ENCODE measurements at regions not wholly inside any gene's neighbourhood (a gene's known extent, or its start where the extent isn't known, plus 50 kb on each side); places are given as distances from the start of the nearest gene placed in this dataset.

- DNase-seq = no peak
- WGBS = 98% methylated on average over 2 of the region's 3 CpGs
- H2BK120ac ChIP-seq (ENCODE audit: low read depth, low read length) = no peak overlapping the region
- no peak overlapping the region for H3K4ac ChIP-seq (ENCODE audit: low read depth in 1 of 2, low read length in 2 of 2)
- no peak overlapping the region for H3K27ac ChIP-seq (ENCODE audit: low read length, poor library complexity, severe bottlenecking)
- no peak overlapping the region for H2AFZ ChIP-seq (ENCODE audit: low read depth, low read length)
- H3K14ac ChIP-seq (ENCODE audit: low read length in 2 of 2) = no peak overlapping the region
- no peak overlapping the region for H2BK5ac ChIP-seq (ENCODE audit: low read depth, low read length, poor library complexity, severe bottlenecking)
- H4K91ac ChIP-seq (ENCODE audit: low read length) = no peak overlapping the region
- H2AK5ac ChIP-seq (ENCODE audit: low read length, severe bottlenecking) = no peak overlapping the region
- no peak overlapping the region for H2BK15ac ChIP-seq (ENCODE audit: low read depth, poor library complexity, severe bottlenecking)
- H3K9me3 ChIP-seq (ENCODE audit: control insufficient read depth, low read length) = no peaks in the 10 kb centered on the region
- no peaks in the 10 kb centered on the region for H3K79me1 ChIP-seq (replicated peaks; ENCODE audit: low read length, poor library complexity, severe bottlenecking)
- no peak overlapping the region for H3K18ac ChIP-seq (ENCODE audit: low read depth in 1 of 2, low read length in 2 of 2)
- no peaks in the 10 kb centered on the region for H3K4me1 ChIP-seq (ENCODE audit: control insufficient read depth, insufficient read depth, low read depth, low read length)
- H3K23ac ChIP-seq (ENCODE audit: low read length in 2 of 2) = no peak overlapping the region
- H3K9ac ChIP-seq (ENCODE audit: low read length) = no peak overlapping the region
- no peaks in the 10 kb centered on the region for H3K27me3 ChIP-seq (ENCODE audit: control insufficient read depth in 1 of 2, insufficient read depth in 1 of 2, low read length in 2 of 2)
- no peak overlapping the region for H4K8ac ChIP-seq (ENCODE audit: low read length)
- H3K4me3 ChIP-seq (ENCODE audit: insufficient read depth in 1 of 2, low read depth in 1 of 2, low read length in 2 of 2) = no peak overlapping the region
- no peaks in the 10 kb centered on the region for H3K36me3 ChIP-seq (ENCODE audit: control insufficient read depth in 1 of 2, insufficient read depth in 2 of 2, low read depth in 1 of 2, low read length in 2 of 2)
- no peak overlapping the region for H3K4me2 ChIP-seq (ENCODE audit: low read length, poor library complexity, severe bottlenecking)
- no peak overlapping the region for H2BK12ac ChIP-seq (ENCODE audit: low read length in 2 of 2)
Measured at GRCh38 chr3:194844046-194844445, 158.4 kb downstream of the FAM43A start.

GRCh38 chr3:194849166-194849875, 163.6 kb downstream of the FAM43A start:
- H2BK5ac ChIP-seq (ENCODE audit: low read depth, low read length, poor library complexity, severe bottlenecking) = no peak overlapping the region
- no peak overlapping the region for H3K14ac ChIP-seq (ENCODE audit: low read length in 2 of 2)
- peaks cover 0 to 2% of the 10 kb centered on the region in 2 experiments for H3K36me3 ChIP-seq (ENCODE audit: control insufficient read depth in 1 of 2, insufficient read depth in 2 of 2, low read depth in 1 of 2, low read length in 2 of 2)
- H3K23ac ChIP-seq (ENCODE audit: low read length in 2 of 2) = no peak overlapping the region
- DNase-seq = no peak
- no peak overlapping the region for H3K4me3 ChIP-seq (ENCODE audit: insufficient read depth in 1 of 2, low read depth in 1 of 2, low read length in 2 of 2)
- H3K4me1 ChIP-seq (ENCODE audit: control insufficient read depth, insufficient read depth, low read depth, low read length) = no peaks in the 10 kb centered on the region
- H2BK15ac ChIP-seq (ENCODE audit: low read depth, poor library complexity, severe bottlenecking) = no peak overlapping the region
- H2BK120ac ChIP-seq (ENCODE audit: low read depth, low read length) = no peak overlapping the region
- H4K8ac ChIP-seq (ENCODE audit: low read length) = no peak overlapping the region
- WGBS = 80% methylated on average over 5 of the region's 6 CpGs
- no peak overlapping the region for H4K91ac ChIP-seq (ENCODE audit: low read length)
- H2BK12ac ChIP-seq (ENCODE audit: low read length in 2 of 2) = no peak overlapping the region
- no peak overlapping the region for H3K18ac ChIP-seq (ENCODE audit: low read depth in 1 of 2, low read length in 2 of 2)
- H3K9ac ChIP-seq (ENCODE audit: low read length) = no peak overlapping the region
- no peaks in the 10 kb centered on the region for H3K79me1 ChIP-seq (replicated peaks; ENCODE audit: low read length, poor library complexity, severe bottlenecking)
- no peak overlapping the region for H2AK5ac ChIP-seq (ENCODE audit: low read length, severe bottlenecking)
- no peak overlapping the region for H3K27ac ChIP-seq (ENCODE audit: low read length, poor library complexity, severe bottlenecking)
- H3K27me3 ChIP-seq (ENCODE audit: control insufficient read depth in 1 of 2, insufficient read depth in 1 of 2, low read length in 2 of 2) = peaks cover 12 to 13% of the 10 kb centered on the region in 2 experiments
- H3K4me2 ChIP-seq (ENCODE audit: low read length, poor library complexity, severe bottlenecking) = no peak overlapping the region
- H3K4ac ChIP-seq (ENCODE audit: low read depth in 1 of 2, low read length in 2 of 2) = no peak overlapping the region
- H3K9me3 ChIP-seq (ENCODE audit: control insufficient read depth, low read length) = no peaks in the 10 kb centered on the region
- H2AFZ ChIP-seq (ENCODE audit: low read depth, low read length) = no peak overlapping the region

- Histone ChIP-seq H3K4me2 (ENCODE audit: low read length, poor library complexity, severe bottlenecking) (no peak overlapping the region), H3K4me3 (ENCODE audit: insufficient read depth in 1 of 2, low read depth in 1 of 2, low read length in 2 of 2) (no peak overlapping the region), H2BK12ac (ENCODE audit: low read length in 2 of 2) (no peak overlapping the region), H2BK120ac (ENCODE audit: low read depth, low read length) (no peak overlapping the region), H3K4me1 (ENCODE audit: control insufficient read depth, insufficient read depth, low read depth, low read length) (no peaks in the 10 kb centered on the region), H3K14ac (ENCODE audit: low read length in 2 of 2) (no peak overlapping the region), H3K23ac (ENCODE audit: low read length in 2 of 2) (no peak overlapping the region), H3K27me3 (ENCODE audit: control insufficient read depth in 1 of 2, insufficient read depth in 1 of 2, low read length in 2 of 2) (peaks cover 13 to 18% of the 10 kb centered on the region in 2 experiments), H4K91ac (ENCODE audit: low read length) (no peak overlapping the region), H3K27ac (ENCODE audit: low read length, poor library complexity, severe bottlenecking) (no peak overlapping the region), H3K9ac (ENCODE audit: low read length) (no peak overlapping the region), H4K8ac (ENCODE audit: low read length) (no peak overlapping the region), H3K4ac (ENCODE audit: low read depth in 1 of 2, low read length in 2 of 2) (no peak overlapping the region), H2AK5ac (ENCODE audit: low read length, severe bottlenecking) (no peak overlapping the region), H2BK5ac (ENCODE audit: low read depth, low read length, poor library complexity, severe bottlenecking) (no peak overlapping the region), H3K9me3 (ENCODE audit: control insufficient read depth, low read length) (no peaks in the 10 kb centered on the region), H2AFZ (ENCODE audit: low read depth, low read length) (no peak overlapping the region), H3K36me3 (ENCODE audit: control insufficient read depth in 1 of 2, insufficient read depth in 2 of 2, low read depth in 1 of 2, low read length in 2 of 2) (peaks cover 0 to 2% of the 10 kb centered on the region in 2 experiments), H2BK15ac (ENCODE audit: low read depth, poor library complexity, severe bottlenecking) (no peak overlapping the region), H3K18ac (ENCODE audit: low read depth in 1 of 2, low read length in 2 of 2) (no peak overlapping the region), H3K79me1 (replicated peaks; ENCODE audit: low read length, poor library complexity, severe bottlenecking) (no peaks in the 10 kb centered on the region)
- 93% methylated on average over 4 of the region's 5 CpGs for WGBS
- DNase-seq = no peak
Measured at GRCh38 chr3:194851254-194851653, 165.6 kb downstream of the FAM43A start.

GRCh38 chr3:194851941-194852340, 166.3 kb downstream of the FAM43A start:
- Histone ChIP-seq H3K79me1 (replicated peaks; ENCODE audit: low read length, poor library complexity, severe bottlenecking) (no peaks in the 10 kb centered on the region), H3K36me3 (ENCODE audit: control insufficient read depth in 1 of 2, insufficient read depth in 2 of 2, low read depth in 1 of 2, low read length in 2 of 2) (peaks cover 0 to 2% of the 10 kb centered on the region in 2 experiments), H4K91ac (ENCODE audit: low read length) (no peak overlapping the region), H2BK120ac (ENCODE audit: low read depth, low read length) (no peak overlapping the region), H2BK15ac (ENCODE audit: low read depth, poor library complexity, severe bottlenecking) (no peak overlapping the region), H3K9ac (ENCODE audit: low read length) (no peak overlapping the region), H3K23ac (ENCODE audit: low read length in 2 of 2) (no peak overlapping the region), H4K8ac (ENCODE audit: low read length) (no peak overlapping the region), H3K18ac (ENCODE audit: low read depth in 1 of 2, low read length in 2 of 2) (no peak overlapping the region), H2AK5ac (ENCODE audit: low read length, severe bottlenecking) (no peak overlapping the region), H3K14ac (ENCODE audit: low read length in 2 of 2) (no peak overlapping the region), H2AFZ (ENCODE audit: low read depth, low read length) (no peak overlapping the region), H2BK12ac (ENCODE audit: low read length in 2 of 2) (no peak overlapping the region), H3K27ac (ENCODE audit: low read length, poor library complexity, severe bottlenecking) (no peak overlapping the region), H3K4me3 (ENCODE audit: insufficient read depth in 1 of 2, low read depth in 1 of 2, low read length in 2 of 2) (no peak overlapping the region), H3K4me2 (ENCODE audit: low read length, poor library complexity, severe bottlenecking) (no peak overlapping the region), H3K27me3 (ENCODE audit: control insufficient read depth in 1 of 2, insufficient read depth in 1 of 2, low read length in 2 of 2) (peaks cover 13 to 21% of the 10 kb centered on the region in 2 experiments), H2BK5ac (ENCODE audit: low read depth, low read length, poor library complexity, severe bottlenecking) (no peak overlapping the region), H3K4ac (ENCODE audit: low read depth in 1 of 2, low read length in 2 of 2) (no peak overlapping the region), H3K4me1 (ENCODE audit: control insufficient read depth, insufficient read depth, low read depth, low read length) (no peaks in the 10 kb centered on the region), H3K9me3 (ENCODE audit: control insufficient read depth, low read length) (no peaks in the 10 kb centered on the region)
- no peak for DNase-seq
- 91% methylated on average over 5 of the region's 5 CpGs for WGBS

All from mesenchymal stem cell (in vitro differentiated cells and primary cell).